Kidney epithelial cell (primary cell): ENCODE measurements at regions not wholly inside any gene's neighbourhood (a gene's known extent, or its start where the extent isn't known, plus 50 kb on each side); places are given as distances from the start of the nearest gene placed in this dataset.
"Not testable (repeated sequence)": the region's sequence is repeated elsewhere in the genome, so short reads cannot be mapped to it uniquely, and the experiment has no call there.

Source experiments
- DNase-seq: peaks from one replicate; pipeline ENCODE4 v3.0.0-alpha.2; 2010; ENCODE audit warnings: low read depth
- H3K27me3 ChIP-seq: 2 replicates; pipeline ENCODE4 v1.6.0; 2011; ENCODE audit warnings: low read length; ENCODE audit not compliant: control insufficient read depth, insufficient read depth
- H3K36me3 ChIP-seq: 2 replicates; pipeline ENCODE4 v1.5.1; 2011; ENCODE audit warnings: low read length; ENCODE audit not compliant: control insufficient read depth, insufficient read depth
- H3K4me3 ChIP-seq: 2 replicates; pipeline ENCODE4 v1.5.1; 2011; ENCODE audit warnings: low read depth, mild to moderate bottlenecking, control low read depth, low read length
- CTCF ChIP-seq: IDR thresholded peaks from 2 replicates; pipeline ENCODE4 v1.5.1; 2011; ENCODE audit warnings: mild to moderate bottlenecking, moderate library complexity, low read length, control low read depth, inconsistent platforms; ENCODE audit not compliant: insufficient read depth, poor library complexity, severe bottlenecking

DNA sequence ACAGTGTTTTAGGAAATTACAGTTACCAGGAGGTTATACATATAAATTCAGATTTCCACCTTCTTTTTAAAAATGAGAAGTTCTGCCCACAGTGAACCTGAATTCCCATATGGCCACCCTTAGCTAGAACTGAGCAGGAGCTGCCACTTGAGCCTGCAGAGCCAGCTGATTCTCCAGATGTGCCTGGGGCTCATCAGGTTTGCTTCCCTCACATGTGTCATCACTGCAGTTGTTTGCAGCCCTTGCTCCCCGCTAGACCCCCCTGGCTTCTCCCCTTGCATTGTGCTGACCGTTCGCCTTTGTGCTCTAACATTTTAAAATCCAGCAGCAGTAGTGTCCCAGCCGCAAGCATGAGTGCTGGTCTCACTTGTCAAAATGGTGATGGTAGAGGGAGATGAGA, 131.1 kb downstream of the UTRN start:
- H3K4me3 ChIP-seq, result no peak overlapping the region
- DNase-seq, result no peak
- no peak for TF ChIP-seq CTCF
- H3K36me3 ChIP-seq, result no peaks in the 10 kb centered on the region
- no peaks in the 10 kb centered on the region for H3K27me3 ChIP-seq

DNA sequence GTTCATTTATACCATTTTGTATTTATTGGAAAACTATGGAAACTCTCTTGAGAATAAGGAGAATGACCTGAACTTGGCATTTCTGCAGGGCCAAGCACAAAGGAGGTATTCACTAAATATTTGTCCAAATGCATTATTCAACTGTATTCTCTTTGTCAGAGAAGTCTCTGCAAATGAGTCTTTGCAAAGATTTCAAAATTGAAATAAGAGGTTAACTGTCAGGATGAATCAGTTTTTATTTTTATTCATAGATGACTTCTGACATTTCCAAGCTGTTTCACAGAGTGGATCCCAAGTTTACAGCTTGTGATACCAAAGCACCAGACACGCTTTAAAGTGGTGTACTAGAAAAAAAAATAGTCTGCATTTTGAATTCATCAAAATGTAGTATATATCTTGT, 131.6 kb downstream of the UTRN start:
- H3K36me3 ChIP-seq, result no peaks in the 10 kb centered on the region
- no peak overlapping the region for H3K4me3 ChIP-seq
- TF ChIP-seq CTCF, result no peak
- no peaks in the 10 kb centered on the region for H3K27me3 ChIP-seq
- no peak for DNase-seq

DNA sequence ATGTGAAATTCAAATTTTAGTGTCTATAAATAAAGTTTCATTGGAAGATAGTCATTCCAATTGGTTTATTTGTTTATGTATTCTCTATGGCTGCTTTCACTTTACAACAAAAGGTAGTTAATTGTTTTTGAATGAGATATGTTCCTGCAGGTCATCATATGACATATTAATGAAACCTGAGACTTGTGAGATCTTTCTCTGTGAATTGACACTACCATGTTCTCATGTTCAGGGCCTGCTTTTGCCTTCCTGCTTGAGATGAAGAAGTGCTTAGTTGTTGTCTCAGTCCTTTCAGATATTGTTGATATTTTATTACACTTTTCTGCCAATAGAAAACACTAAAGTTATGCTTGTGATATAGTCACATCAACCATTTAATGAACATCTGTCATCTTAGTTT, 132.5 kb downstream of the UTRN start:
- no peak for TF ChIP-seq CTCF
- DNase-seq, result no peak
- H3K36me3 ChIP-seq, result no peaks in the 10 kb centered on the region

GRCh38 chr6:144418959-144419545, 133.9 kb downstream of the UTRN start:
- no peak for TF ChIP-seq CTCF
- no peaks in the 10 kb centered on the region for H3K27me3 ChIP-seq
- no peak for DNase-seq
- no peak overlapping the region for H3K4me3 ChIP-seq
- peaks cover under 1% of the 10 kb centered on the region for H3K36me3 ChIP-seq

More for the DNA sequence above, 132.5 kb downstream of the UTRN start:
- Histone ChIP-seq H3K27me3 (no peaks in the 10 kb centered on the region), H3K4me3 (no peak overlapping the region)

- no peak overlapping the region for H3K4me3 ChIP-seq
- no peaks in the 10 kb centered on the region for H3K27me3 ChIP-seq
- no peak for DNase-seq
- H3K36me3 ChIP-seq, result peaks cover 1% of the 10 kb centered on the region
- TF ChIP-seq CTCF, result no peak
These were observed 138.0 kb downstream of the UTRN start for GRCh38 chr6:144423167-144423566.

DNA sequence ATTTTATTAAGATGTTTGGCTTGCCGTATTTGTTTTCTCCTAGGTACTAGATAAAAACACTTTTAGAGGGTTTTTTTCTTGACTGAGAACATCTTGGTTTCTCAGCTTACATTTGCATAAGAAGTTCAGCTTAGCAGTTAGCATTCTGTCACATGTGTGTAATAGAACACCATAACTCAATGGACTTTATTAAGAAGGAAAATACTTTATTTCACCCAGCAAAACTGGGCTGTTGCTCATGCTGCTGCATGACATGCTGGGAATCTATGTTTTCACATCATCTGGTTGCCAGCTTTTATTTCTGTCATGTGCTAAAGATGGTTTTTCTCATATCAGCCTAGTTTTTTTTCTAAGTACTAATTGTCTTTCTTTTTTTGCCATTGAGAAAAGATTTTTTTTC, 144.6 kb downstream of the UTRN start:
- no peak for TF ChIP-seq CTCF
- DNase-seq, result no peak
- Histone ChIP-seq H3K27me3 (no peaks in the 10 kb centered on the region), H3K36me3 (no peaks in the 10 kb centered on the region), H3K4me3 (no peak overlapping the region)

DNA sequence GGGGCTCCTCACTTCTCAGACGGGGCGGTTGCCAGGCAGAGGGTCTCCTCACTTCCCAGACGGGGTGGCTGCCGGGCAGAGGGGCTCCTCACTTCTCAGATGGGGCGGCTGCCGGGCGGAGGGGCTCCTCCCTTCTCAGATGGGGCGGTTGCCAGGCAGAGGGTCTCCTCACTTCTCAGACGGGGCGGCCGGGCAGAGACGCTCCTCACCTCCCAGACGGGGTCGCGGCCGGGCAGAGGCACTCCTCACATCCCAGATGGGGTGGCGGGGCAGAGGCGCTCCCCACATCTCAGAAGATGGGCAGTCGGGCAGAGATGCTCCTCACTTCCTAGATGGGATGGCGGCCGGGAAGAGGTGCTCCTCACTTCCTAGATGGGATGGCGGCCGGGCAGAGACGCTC, 148.3 kb downstream of the UTRN start:
- not testable (repeated sequence) for H3K27me3 ChIP-seq, DNase-seq, H3K4me3 ChIP-seq, H3K36me3 ChIP-seq
